Right lobe of liver (tissue), 6 donors: ENCODE measurements at regions not wholly inside any gene's neighbourhood (a gene's known extent, or its start where the extent isn't known, plus 50 kb on each side); places are given as distances from the start of the nearest gene placed in this dataset.
A peak's percentile ranks its signal among the peaks of the same experiment; 100 is the strongest.

Experiments
- ATAC-seq, 4 donors: fragments of 200-7000 bp; cut with Tn5 transposase; one replicate each; pipeline ENCODE4 v1.9.1; 2020; ENCODE audit warnings: mild to moderate bottlenecking in 4 of 4, moderate library complexity in 4 of 4
- DNase-seq, 3 donors: peaks; one replicate each; pipeline ENCODE4 v3.0.0-alpha.2; 2020
- H3K27ac ChIP-seq, 3 donors: fragments of 200-600 bp; one replicate each; pipeline ENCODE4 v1.8.0; 2022
- H3K27me3 ChIP-seq, 2 donors: fragments of 200-600 bp; one replicate each; pipeline ENCODE4 v1.8.0; 2022
- H3K36me3 ChIP-seq, 4 donors: fragments of 200-600 bp; sonication (generic) in 1 of 4; one replicate each; pipeline versions ENCODE4 v1.5.1 to v1.8.0; 2017 to 2022; ENCODE audit warnings: control low read depth in 1 of 4
- H3K4me1 ChIP-seq, 4 donors: fragments of 200-600 bp; sonication (generic) in 1 of 4; one replicate each; pipeline versions ENCODE4 v1.5.1 to v1.8.0; 2017 to 2022; ENCODE audit warnings: control low read depth in 1 of 4
- H3K4me3 ChIP-seq, 3 donors: fragments of 200-600 bp; one replicate each; pipeline ENCODE4 v1.8.0; 2022
- H3K9me3 ChIP-seq, 4 donors: fragments of 200-600 bp; sonication (generic) in 1 of 4; one replicate each; pipeline versions ENCODE4 v1.5.1 to v1.8.0; 2017 to 2022; ENCODE audit warnings: control low read depth in 1 of 4
- POLR2A ChIP-seq: fragments of 450-650 bp; IDR thresholded peaks from one replicate; pipeline ENCODE4 v1.6.1; 2017; ENCODE audit warnings: antibody characterized with exemption, mild to moderate bottlenecking
- WGBS: methylation state at CpG from one replicate; pipeline ENCODE4 v1.1.6; 2018; ENCODE audit warnings: low coverage, low lambda C conversion rate; ENCODE audit not compliant: insufficient coverage; ENCODE audit errors: missing lambda C conversion rate; 5-methylcytosine and 5-hydroxymethylcytosine counted together
- intact Hi-C, 2 donors: fragments of 100-400 bp; cut with DNase I; formaldehyde crosslinking; loops; one replicate each; pipeline versions ENCODE4 v1.11.2 to v1.14.1; 2022
- TF ChIP-seq, protein P1 (sequence below), 4 donors: fragments of 200-600 bp in 3 of 4; fragments of 450-650 bp in 1 of 4; IDR thresholded peaks; one replicate each; pipeline versions ENCODE4 v1.5.1 to v1.8.0; 2016 to 2022; ENCODE audit warnings: antibody characterized with exemption in 4 of 4, mild to moderate bottlenecking in 2 of 4
- donor health status: DM: no; HTN: yes; CAD: no.
- donor health status: DM: no; HTN: no; CAD: no.
- donor health status: DM: no; HTN: no; CAD: no.
- donor health status: DM: no; HTN: yes; CAD: no.
- donor health status: DM: no; HTN: yes; CAD: no.

DNA sequence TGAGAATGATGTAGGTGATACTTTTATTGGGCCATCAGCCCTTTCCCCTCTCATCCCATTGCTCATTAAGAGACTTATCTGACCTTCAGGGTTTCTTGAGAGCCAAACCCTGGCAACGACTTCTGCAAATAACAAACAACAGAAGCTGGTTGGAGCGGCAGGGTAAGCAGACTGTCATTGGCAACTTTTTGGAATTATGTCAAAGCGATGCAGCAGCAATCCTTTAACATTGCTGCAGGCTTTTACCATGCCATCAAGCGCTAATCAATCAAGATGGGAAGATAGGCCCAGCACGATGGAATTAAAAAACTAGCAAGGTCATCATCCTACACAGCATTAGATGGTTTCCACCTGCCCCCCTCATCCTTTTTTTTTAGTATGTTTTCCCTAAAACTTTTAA is 406.1 kb upstream of the PDE3A start:
- WGBS = 51% methylated on average over 4 of the region's 5 CpGs

DNA sequence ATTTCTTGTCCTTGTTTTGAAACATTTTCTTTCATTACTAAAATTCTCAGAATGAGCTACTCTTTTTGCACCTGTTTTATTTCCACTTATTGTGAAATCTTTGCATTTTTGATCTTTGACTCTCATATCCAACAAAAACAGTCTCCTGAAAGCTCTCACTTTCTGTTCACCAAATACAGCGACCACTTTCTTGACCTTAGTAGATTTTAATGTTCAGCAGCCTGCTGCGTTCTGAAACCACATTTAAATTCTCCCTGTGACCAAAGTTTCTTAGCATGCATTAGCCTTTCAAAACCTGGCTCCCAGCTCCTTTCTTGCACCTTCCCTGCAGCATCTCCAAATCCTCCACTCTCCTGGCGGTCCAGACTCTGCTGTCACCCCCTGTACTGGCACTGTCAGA is 404.4 kb upstream of the PDE3A start:
- H3K9me3 ChIP-seq = no peaks in the 10 kb centered on the region
- H3K36me3 ChIP-seq = no peaks in the 10 kb centered on the region
- TF ChIP-seq, protein P1, sequence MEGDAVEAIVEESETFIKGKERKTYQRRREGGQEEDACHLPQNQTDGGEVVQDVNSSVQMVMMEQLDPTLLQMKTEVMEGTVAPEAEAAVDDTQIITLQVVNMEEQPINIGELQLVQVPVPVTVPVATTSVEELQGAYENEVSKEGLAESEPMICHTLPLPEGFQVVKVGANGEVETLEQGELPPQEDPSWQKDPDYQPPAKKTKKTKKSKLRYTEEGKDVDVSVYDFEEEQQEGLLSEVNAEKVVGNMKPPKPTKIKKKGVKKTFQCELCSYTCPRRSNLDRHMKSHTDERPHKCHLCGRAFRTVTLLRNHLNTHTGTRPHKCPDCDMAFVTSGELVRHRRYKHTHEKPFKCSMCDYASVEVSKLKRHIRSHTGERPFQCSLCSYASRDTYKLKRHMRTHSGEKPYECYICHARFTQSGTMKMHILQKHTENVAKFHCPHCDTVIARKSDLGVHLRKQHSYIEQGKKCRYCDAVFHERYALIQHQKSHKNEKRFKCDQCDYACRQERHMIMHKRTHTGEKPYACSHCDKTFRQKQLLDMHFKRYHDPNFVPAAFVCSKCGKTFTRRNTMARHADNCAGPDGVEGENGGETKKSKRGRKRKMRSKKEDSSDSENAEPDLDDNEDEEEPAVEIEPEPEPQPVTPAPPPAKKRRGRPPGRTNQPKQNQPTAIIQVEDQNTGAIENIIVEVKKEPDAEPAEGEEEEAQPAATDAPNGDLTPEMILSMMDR (IDR thresholded peaks at IDR 0.05) = no peak
- TF ChIP-seq POLR2A = no peak
- intact Hi-C loops = no loop called here
- H3K4me1 ChIP-seq = peaks cover 0 to 5% (median 0%) of the 10 kb centered on the region in 4 donors
- H3K4me3 ChIP-seq = peak overlapping the region in 1 of 3 donors; percentile 1
- 43% methylated on average over 3 of the region's 3 CpGs for WGBS
- H3K27me3 ChIP-seq = no peaks in the 10 kb centered on the region
- H3K27ac ChIP-seq = no peak overlapping the region
- ATAC-seq = peak in 3 of 4 donors; percentile 14 to 38 (median 34)
- DNase-seq = no peak

More for the DNA sequence above, 406.1 kb upstream of the PDE3A start:
- intact Hi-C loops = no loop called here
- no peak overlapping the region for H3K27ac ChIP-seq
- peaks cover 0 to 5% (median 0%) of the 10 kb centered on the region in 4 donors for H3K4me1 ChIP-seq
- ATAC-seq (no peak), DNase-seq (no peak)
- H3K36me3 ChIP-seq = no peaks in the 10 kb centered on the region
- H3K27me3 ChIP-seq = no peaks in the 10 kb centered on the region
- TF ChIP-seq, protein P1 (IDR thresholded peaks at IDR 0.05) = no peak
- H3K4me3 ChIP-seq = no peak overlapping the region
- H3K9me3 ChIP-seq = no peaks in the 10 kb centered on the region

DNA sequence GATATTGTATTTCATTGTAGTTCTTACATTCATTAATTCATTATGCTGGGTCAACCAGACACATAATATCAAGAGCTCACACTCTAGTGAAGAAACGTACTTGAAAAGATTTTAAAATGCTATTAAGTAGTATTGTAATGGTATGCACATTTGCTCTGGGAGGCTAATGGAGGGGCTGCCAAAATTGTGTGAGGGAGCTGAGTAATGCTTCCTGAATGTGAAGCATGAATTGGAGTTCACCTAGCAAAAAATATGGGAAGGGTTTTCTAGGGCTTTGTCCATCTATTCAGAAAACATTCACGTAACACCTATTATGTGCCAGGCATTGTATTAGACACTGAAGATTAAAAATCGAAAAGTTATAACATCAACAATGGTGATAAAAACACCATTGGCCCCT is 403.8 kb upstream of the PDE3A start:
- DNase-seq (no peak), ATAC-seq (no peak)
- no peaks in the 10 kb centered on the region for H3K9me3 ChIP-seq
- 50% methylated on average over 3 of the region's 3 CpGs for WGBS
- intact Hi-C loops = no loop called here
- H3K4me1 ChIP-seq = peaks cover 0 to 5% (median 0%) of the 10 kb centered on the region in 4 donors
- H3K4me3 ChIP-seq = no peak overlapping the region
- no peak overlapping the region for H3K27ac ChIP-seq
- H3K27me3 ChIP-seq = no peaks in the 10 kb centered on the region
- TF ChIP-seq, protein P1 (IDR thresholded peaks at IDR 0.05) = no peak
- TF ChIP-seq POLR2A = no peak
- H3K36me3 ChIP-seq = no peaks in the 10 kb centered on the region

DNA sequence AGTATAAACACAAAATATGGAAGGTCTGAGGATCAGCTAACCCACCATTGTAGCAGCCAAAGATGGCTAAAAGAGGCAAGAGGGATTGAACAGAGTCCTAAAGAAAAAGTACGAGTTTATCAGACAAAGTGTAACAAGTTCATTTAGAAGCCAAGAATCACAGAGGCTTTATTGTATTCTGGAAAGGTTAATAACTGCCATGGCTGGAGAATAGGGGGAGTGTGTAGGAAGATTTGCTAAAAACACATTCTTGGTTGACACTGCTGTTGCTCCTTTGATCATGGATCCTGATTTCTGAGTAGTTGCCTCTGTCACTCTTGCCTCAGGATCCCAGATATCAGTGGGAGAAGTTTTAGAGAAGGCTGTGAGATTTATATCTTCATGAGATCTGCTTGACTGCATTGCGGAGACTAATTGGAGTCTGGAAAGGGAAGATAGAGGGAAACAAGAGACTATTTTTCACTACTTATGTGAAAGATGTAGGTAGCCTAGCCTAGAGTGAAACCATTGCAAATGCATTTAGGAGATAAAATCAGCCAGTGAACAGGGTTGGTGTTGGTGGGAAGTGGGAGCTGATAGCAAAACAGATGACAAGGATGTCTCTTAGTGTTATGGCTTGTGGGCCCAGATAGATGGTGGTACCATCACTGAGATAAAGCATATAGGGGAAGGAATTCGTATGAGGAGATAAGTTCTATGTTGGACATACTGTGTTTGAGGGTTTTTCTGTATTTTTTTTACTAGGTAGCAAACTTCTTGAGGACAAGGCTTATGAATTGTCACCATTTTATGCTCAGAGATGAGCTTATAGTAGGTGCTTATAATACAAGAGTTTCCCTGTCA is 402.9 kb upstream of the PDE3A start:
- no peak overlapping the region for H3K4me3 ChIP-seq
- H3K36me3 ChIP-seq = no peaks in the 10 kb centered on the region
- H3K9me3 ChIP-seq = no peaks in the 10 kb centered on the region
- no peaks in the 10 kb centered on the region for H3K27me3 ChIP-seq
- H3K4me1 ChIP-seq = peaks cover 0 to 13% (median 3%) of the 10 kb centered on the region in 4 donors
- H3K27ac ChIP-seq = no peak overlapping the region
- 66% methylated on average over 3 of the region's 3 CpGs for WGBS
- intact Hi-C loops = no loop called here
- ATAC-seq (no peak), DNase-seq (no peak)
- TF ChIP-seq, protein P1 (IDR thresholded peaks at IDR 0.05) = no peak
- no peak for TF ChIP-seq POLR2A
